ACHN (cell line): ENCODE measurements at regions not wholly inside any gene's neighbourhood (a gene's known extent, or its start where the extent isn't known, plus 50 kb on each side); places are given as distances from the start of the nearest gene placed in this dataset.
"Not testable (repeated sequence)": the region's sequence is repeated elsewhere in the genome, so short reads cannot be mapped to it uniquely, and the experiment has no call there.

Experiments
- DNase-seq: peaks from one replicate; pipeline ENCODE4 v3.0.0-alpha.2; 2015
- in situ Hi-C: cut with HindIII; loops from 2 replicates; pipeline ENCODE4 v1.10.0; 2017; ENCODE audit warnings: low sequenced_read_pairs, low pct_ligation_motif_present, low pct_unique_long_range_greater_than_20kb

DNA sequence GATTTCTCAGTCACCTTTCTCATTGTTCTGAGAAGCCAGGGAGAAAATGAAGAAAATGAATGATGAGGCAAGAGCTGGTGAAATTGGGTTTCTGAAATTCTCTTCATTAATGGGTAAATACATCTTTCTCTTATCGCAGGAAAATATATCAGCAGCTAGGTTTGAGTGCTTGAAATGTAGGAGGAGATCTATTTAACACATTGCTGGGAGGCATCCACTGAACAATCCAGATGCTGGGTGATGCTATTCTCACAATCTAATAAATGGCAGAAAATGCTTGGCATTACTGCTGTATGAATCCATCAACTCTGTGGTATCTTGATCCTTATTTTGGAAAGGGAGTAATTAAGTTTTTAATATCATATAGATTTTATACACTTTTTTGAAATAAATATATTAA, 199.6 kb upstream of the LRP1B start:
- in situ Hi-C loops: no loop called here
- DNase-seq: no peak

DNA sequence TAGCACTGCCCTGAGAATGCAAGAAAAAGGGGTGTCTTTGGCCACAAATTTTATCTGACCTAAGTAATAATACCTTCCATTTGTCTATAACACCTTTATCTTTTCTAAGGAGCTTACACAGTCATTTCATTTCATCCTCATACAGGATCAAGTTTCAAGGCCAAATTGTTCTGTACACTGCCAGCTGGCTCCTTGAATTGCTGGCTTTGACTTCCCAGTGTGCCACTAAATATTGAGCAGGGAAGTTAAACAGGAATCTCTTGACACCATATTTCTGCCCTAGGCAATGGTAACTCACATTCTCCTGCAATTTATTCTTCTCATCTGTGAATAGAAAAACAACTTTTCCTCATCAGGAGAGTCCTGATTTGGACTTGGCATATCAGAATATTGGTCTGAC, 195.1 kb upstream of the LRP1B start:
- DNase-seq: no peak
- in situ Hi-C loops: no loop called here

DNA sequence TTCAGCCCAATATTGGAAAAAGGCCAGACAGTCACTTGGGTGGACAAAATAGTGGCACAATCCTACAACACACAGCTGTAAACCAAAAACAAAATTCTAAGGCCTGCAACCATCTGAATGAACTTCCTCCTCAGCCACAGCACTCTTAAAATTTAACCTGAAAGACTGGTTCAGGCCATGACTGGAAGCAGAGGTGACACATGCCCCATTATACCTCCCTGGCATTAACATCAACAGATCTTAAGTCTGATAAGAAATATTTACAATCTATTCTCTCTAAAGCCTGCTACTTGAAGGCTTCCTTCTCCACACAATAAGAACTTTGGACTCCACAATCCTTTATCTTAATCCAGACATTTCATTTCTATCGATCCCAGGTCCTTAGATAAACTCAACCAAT, 192.4 kb upstream of the LRP1B start:
- in situ Hi-C loops: no loop called here
- DNase-seq: no peak

DNA sequence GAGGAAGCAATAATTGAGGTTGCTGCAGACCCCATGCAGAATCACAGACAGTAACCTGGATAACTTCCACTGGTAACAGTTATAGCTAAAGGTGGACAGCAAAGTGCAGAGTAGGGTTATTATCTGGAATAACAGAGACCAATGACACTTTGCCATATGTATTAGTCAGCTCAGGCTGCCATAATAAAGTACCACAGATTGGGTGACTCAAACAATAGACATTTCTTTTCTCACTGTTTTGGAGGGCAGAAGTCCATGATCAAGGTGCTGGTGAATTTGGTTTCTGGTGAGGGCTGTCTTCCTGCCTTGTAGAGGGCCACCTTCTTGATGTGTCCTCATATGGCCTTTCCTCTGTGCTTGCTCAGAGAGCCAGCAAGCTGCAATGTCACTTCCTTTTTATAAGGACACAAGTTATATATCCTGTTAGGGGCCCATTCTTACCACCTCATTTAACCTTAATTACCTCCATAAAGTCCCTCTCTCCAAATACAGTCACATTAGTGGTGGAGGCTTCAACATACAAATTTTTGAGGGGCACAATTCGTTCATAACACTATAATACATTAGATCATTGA, 191.0 kb upstream of the LRP1B start:
- no peak for DNase-seq
- in situ Hi-C loops: no loop called here

DNA sequence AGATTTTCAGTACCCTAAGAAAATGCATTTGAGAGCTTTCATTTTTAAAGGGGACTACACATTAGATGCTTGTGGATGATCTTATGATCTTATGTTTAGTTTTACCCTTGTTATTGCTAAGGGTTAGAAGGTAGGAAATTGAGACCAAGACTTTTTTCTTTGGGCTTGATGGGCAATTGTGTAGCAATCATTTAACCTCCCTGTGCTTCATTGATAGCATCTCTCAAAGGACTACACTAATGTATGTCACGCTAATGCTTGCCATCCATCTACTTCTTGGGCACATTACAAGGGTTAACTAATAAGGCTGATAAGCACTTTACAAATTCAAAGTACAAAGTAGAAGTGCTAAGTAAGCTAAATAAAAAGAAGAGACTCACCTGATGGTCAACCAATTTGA, 189.3 kb upstream of the LRP1B start:
- in situ Hi-C loops: no loop called here
- no peak for DNase-seq

DNA sequence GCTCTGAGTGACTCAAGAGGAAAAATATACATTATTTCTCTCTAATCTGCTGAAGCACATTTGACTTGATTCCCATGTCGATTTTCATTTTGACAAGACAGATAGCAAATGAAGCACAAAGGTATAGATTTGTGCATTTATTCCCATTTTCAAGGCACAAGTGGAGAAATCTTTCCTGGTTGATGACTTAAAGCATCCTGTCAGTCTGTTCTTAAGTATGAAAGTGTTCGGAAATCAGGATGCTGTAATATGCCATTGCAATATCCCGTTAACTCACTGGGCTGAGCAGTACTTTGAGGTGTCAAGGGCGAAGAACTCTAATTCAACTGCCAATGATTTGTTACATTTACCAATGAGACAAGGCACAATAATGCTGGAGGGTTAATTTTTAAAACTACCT, 185.2 kb upstream of the LRP1B start:
- DNase-seq: no peak
- in situ Hi-C loops: no loop called here

DNA sequence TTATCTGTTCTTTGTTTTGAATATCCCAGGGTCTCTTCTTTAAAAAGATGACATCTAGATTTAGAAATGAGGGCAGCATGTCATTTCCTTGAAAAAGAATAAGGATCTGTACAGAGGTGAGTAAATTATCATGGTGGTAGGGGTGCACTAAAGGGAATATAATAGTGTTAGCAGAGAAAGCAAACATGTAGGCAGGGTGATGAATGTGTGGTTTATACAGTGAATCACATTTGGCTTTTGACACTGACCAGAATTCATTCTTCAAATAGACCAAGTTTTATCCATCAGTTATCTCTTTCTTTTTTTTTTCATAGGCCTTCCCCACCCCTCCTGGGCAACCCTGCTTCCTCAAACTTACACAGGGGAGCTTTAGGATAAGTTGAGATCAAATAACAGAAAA, 184.5 kb upstream of the LRP1B start:
- no peak for DNase-seq
- in situ Hi-C loops: no loop called here

DNA sequence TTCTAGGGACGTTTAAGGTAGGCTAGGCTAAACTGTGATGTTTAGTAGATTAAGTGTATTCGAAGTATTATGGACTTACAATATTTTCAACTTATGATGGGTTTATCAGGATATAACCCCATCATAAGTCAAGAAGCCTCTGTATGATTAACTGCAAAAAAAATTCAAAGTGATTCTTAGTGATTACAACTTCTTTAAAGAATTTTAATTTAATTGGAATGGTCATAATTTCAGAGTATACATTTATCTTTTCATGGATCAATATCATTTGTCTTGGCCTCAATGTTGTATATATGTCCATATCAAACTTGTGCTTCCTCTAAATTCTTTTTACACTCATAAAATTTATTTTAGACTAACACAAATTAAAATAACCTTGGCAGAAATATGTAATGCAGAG, 183.3 kb upstream of the LRP1B start:
- no peak for DNase-seq
- in situ Hi-C loops: no loop called here

DNA sequence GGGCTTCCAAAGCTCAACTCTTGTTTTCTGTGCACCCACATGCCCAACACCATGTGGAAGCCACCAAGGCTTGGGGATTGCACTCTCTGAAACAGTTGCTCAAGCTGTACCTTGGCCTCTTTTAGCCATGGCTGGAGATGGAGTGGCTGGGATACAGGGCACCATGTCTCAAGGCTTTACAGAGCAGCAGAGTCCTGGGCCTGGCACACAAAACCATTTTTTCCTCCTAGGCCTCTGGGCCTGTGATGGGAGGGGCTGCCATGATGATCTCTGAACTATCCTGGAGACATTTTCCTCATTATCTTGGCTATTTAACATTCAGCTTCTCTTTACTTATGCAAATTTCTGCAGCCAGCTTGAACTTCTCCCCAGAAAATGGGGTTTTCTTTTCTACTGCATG, 179.7 kb upstream of the LRP1B start:
- in situ Hi-C loops: no loop called here
- no peak for DNase-seq

DNA sequence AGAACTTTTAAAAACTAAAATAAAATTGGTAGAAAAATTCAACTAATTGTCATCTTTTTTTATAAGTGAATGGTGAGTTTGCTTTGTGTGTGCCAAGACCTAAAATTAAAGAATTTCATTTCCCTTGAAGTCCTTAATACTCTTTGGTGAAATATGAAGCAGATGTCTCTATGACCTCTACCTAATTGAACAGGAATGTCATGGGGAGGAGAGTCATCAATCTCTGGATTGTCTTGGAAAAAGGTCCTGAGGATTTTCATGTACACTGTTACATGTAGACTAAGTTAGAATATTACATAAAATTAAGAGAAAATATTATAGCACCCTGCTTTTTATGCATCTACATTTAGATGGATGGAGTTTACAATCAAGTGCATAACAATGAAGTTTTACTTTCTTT, 177.9 kb upstream of the LRP1B start:
- in situ Hi-C loops: no loop called here
- no peak for DNase-seq

DNA sequence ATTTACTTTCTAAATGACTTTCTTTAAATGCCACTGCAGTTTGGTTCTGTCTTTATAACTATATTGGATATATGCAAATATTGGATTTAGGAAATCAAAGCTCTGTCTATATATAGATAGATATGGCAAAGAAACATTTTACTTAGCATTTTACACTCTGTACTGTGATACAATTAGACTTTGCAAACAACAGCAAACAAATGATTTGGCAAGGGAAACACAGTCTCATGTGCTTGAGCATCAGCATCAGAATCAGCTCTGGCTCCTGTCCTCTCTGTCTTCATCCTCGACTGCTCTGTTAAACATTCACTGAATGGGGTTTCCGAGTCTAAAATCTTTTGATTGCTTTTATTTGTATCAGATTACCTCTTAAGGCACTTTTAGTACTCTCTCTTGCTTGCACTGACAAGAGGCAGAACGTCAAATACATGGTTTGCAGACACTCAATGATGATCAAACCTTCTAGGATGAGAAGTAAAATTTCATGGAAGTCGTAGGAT, 176.8 kb upstream of the LRP1B start:
- DNase-seq: no peak
- in situ Hi-C loops: no loop called here

DNA sequence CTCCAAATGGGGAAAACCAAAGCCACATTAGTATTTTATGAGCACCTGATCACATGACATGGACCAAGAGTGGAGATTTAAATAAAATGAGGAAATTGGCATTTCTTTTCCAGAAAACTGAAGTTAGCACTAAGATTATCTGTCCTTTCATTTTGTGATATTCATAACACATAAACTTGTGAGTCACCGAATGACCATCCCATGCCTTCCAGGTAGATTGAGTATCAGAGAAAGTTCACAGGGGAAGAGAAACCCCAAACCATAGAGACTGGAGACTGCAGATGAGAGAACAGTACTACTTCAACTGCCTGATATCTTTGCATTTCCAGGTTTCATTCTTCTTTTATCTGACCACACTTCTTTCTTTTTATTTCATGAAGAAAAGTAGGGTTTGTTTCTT, 176.3 kb upstream of the LRP1B start:
- in situ Hi-C loops: no loop called here
- no peak for DNase-seq

DNA sequence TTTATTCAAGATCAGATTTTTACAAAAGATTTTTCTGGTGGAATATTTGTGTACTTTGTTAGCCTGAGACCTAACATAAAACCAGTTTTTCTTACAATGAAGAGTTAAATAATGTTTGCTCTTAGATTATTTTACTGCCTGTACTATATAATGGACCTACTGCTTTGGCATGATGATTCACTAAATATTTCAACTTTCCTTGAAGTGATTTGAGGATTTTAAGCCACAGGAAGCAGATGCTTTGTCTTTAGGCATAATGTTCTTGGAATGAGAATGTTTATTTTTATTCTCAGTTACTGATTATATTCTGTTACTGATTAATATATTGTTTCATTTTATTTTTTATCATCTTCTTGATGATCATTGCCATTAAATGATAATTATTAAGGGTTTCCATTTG, 175.3 kb upstream of the LRP1B start:
- no peak for DNase-seq
- in situ Hi-C loops: no loop called here

DNA sequence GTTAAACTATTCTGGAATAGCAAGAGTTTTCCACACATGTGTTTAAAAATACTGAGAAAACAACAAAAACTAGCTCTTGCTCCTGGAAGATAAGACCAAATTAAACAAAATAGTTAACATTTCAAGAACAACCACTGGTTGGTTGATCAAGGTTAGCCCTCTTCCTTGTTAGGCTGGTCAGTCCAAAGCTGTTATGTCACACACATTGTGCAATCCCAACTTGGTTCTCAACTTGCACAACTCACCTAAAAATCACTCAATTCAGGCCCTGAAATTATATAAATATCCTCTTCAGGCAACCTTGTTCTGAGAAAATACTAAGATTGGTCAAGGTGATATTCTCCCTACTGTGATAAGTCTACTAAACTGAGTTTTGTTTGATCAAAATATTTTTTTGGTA, 169.7 kb upstream of the LRP1B start:
- DNase-seq: no peak
- in situ Hi-C loops: no loop called here

DNA sequence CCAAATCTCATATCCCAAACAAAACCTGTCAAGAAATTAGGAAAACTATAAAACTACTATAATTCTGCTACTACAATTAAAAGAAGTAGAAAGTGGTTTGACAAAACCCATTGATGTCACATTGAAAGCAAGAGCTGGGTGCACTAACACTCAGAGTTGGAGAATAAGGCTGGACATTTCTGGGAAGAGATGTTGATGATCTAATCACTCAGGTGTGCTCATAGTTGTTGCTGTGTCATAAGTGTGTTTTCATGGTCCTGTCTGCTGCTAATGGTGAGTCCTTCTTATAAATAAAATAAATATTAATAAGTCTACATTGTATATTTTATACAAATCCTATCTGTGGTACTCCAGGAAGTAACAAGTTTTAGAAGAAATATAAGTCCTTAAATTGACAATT, 168.2 kb upstream of the LRP1B start:
- in situ Hi-C loops: no loop called here
- DNase-seq: no peak

DNA sequence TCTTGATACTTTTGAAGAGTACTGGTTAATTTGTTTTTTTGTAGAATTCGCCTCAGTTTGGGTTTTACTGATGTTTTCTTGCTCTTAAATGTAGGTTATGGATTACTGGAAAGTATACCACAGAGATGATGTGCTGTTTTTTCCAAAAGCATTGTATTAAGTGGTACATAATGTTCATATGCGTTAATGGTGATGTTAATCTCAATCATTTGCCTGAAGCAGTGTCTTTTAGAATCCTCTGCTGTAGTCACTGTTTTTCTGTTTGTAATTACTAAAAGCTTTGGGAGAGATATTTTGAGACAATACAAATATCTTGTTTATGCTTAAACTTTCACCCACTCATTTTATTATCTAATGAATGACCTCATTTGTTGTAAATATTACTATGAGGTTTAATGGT, 163.4 kb upstream of the LRP1B start:
- no peak for DNase-seq
- in situ Hi-C loops: no loop called here

DNA sequence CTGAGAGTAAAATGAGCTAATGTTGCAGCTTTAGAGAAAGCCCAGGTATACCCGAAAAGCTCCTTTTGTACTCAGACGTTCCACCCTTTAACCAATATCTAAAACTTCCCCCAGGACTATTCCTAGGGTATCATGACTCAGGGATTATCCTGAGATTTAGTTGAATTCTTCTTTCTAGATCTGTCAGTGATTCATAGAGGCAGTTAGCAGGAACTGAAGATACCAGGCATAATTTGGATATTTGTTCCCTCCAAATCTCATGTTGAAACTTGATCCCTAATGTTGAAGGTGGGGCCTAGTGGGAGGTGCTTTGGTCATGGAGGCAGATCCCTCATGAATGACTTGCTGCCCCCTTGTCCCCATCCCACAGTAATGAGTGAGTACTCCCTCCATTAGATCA, 161.2 kb upstream of the LRP1B start:
- DNase-seq: no peak
- in situ Hi-C loops: no loop called here

DNA sequence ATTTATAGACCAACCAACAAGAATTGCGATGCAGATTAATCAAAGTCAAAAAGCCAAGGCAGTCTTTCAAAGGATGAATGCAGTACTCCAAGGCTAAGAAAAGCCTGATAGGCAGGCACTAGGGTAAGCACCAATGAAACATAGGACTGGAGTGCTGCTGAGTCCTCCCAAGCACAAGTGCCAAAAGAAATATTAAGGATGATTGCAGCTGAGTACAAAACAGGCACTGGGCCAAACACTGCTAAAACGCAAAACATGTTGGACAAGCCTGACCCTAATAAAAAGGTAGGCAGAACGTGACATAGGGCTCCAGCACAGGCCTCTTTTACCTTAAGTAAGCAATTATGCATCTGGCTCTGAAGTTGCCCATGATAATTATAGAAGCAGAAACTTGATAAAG, 160.1 kb upstream of the LRP1B start:
- no peak for DNase-seq
- in situ Hi-C loops: no loop called here

DNA sequence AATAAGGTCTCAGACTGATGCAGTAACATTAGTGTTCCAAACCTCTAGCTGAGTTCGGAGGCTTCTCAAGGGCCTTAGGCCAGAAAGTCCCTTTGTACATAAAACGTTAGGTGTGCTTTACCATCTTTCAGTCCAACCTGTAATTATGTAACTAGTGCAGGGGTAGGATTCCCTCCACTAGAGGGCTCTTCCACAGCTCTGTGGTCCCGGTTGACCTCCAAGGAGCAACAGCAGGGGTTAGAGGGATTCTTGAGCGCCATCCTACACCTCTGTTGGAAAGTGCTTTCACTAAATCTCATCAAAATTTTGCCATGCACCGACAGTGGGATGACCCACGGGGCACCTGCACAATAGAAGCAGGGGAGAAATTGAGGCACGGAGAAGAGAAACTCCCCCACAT, 155.8 kb upstream of the LRP1B start:
- in situ Hi-C loops: no loop called here
- DNase-seq: peak; percentile 50

DNA sequence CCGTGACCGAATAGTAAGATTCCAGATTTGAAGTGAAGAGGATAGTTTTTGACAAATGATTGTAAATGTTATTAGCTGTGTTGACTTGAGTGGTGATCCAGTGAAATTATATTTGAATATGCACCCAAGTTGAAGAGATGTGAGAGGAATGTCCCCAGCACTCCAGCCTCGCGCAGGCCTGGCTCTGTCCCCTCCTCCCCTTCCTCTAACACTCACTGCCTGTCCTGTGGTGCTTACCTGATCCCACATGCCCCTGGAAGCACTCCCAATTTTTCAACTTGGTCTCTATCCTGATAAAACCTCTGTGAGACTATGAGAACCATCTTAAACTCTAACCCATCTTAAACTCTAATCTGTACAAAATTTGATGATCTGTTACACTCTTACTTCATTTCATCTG, 154.7 kb upstream of the LRP1B start:
- in situ Hi-C loops: no loop called here
- no peak for DNase-seq

DNA sequence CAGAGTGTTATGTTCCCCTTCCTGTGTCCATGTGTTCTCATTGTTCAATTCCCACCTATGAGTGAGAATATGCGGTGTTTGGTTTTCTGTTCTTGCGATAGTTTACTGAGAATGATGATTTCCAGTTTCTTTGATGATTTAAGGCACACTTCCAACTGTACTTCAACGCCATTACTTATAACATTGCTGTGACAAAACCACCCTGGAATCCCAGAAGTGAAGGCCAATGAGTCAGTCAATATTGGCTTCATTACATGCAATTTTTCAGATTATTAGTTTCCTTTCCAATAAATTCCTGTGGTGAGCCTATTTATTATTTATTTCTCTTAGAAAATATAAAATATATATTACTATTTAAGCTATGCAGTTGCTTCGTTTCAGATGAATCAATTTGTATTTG, 153.5 kb upstream of the LRP1B start:
- DNase-seq, in situ Hi-C loops: not testable (repeated sequence)
